ENCODE measurements at regions not wholly inside any gene's neighbourhood (a gene's known extent, or its start where the extent isn't known, plus 50 kb on each side); places are given as distances from the start of the nearest gene placed in this dataset.

DNA sequence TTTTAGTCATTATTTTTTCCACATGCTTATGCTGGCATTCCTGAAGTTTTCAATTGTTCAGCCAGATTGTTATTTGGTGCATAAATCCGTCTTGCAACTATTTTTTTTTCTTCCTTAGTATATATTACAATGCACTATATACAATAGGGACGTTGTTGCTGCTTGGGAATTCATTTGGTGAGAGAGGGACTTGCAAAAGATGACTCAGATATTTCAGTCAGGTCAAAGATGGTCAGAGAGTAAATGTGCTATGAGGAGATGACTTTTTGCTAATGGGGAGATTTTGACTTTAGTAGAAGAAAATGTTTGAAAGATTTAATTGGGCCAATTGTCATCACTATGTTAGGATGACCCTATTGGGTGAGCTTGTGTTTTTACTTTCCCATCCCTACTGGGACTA lies 348.4 kb upstream of the MTPN start:
- H3K4me1 ChIP-seq: no peaks in the 10 kb centered on the region
- H3K36me3 ChIP-seq: no peaks in the 10 kb centered on the region
- no peaks in the 10 kb centered on the region for H3K27me3 ChIP-seq
- no peaks in the 10 kb centered on the region for H3K9me3 ChIP-seq
- DNase-seq (ENCODE audit: low spot score): no peak
- TF ChIP-seq, protein P1, sequence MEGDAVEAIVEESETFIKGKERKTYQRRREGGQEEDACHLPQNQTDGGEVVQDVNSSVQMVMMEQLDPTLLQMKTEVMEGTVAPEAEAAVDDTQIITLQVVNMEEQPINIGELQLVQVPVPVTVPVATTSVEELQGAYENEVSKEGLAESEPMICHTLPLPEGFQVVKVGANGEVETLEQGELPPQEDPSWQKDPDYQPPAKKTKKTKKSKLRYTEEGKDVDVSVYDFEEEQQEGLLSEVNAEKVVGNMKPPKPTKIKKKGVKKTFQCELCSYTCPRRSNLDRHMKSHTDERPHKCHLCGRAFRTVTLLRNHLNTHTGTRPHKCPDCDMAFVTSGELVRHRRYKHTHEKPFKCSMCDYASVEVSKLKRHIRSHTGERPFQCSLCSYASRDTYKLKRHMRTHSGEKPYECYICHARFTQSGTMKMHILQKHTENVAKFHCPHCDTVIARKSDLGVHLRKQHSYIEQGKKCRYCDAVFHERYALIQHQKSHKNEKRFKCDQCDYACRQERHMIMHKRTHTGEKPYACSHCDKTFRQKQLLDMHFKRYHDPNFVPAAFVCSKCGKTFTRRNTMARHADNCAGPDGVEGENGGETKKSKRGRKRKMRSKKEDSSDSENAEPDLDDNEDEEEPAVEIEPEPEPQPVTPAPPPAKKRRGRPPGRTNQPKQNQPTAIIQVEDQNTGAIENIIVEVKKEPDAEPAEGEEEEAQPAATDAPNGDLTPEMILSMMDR (IDR thresholded peaks at IDR 0.05): no peak
- H3K4me3 ChIP-seq: no peak overlapping the region
- no peak overlapping the region for H3K27ac ChIP-seq

DNA sequence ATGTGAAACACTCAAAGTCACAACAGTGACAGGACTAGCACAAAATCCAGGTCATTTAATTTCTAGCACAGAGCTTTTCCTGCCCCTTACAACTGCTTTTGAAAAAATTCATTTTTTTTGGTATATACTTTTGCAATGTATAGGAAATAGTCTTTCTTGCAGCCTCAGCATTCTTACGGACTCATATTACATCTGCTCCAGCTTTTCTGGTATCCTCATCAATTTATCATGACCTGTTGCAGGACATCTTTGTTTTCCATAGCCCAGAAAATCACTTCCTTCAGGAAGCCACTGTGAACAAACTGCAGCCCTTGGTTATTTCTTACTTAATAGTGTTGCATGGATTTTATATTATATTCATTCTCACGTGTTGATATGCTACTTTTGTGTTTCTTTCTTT lies 347.9 kb upstream of the MTPN start:
- H3K9me3 ChIP-seq: no peaks in the 10 kb centered on the region
- DNase-seq (ENCODE audit: low spot score): no peak
- H3K4me1 ChIP-seq: no peaks in the 10 kb centered on the region
- no peak overlapping the region for H3K4me3 ChIP-seq
- TF ChIP-seq, protein P1 (IDR thresholded peaks at IDR 0.05): no peak
- no peaks in the 10 kb centered on the region for H3K27me3 ChIP-seq
- no peak overlapping the region for H3K27ac ChIP-seq
- no peaks in the 10 kb centered on the region for H3K36me3 ChIP-seq

DNA sequence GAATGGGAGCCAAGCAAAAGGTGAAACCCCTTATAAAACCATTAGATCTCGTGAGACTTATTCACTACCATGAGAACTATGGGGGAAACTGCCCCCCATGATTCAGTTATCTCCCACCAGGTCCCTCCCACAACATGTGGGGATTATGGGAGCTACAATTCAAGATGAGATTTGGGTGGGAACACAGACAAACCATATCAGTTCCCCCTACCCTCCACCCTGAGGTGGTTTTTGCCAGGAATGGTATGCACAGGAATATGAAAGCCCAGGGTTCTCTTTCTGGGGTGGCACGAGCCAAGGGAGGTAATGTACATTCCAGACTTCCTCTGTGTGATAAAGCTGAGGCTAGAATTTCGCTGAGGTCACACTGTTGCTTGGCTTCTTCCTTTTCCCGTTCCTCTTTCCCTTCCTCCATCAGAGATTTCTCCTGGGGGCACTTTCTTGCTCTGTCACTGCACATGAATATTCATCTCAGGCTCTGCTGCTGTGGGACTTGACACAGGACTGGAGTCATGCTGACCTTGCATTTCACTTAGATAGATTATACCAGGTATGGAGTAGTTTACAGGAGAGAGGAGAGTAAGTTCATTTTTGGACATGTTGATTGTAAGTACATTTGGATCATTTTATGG lies 347.0 kb upstream of the MTPN start:
- no peaks in the 10 kb centered on the region for H3K27me3 ChIP-seq
- TF ChIP-seq, protein P1 (IDR thresholded peaks at IDR 0.05): no peak
- H3K9me3 ChIP-seq: no peaks in the 10 kb centered on the region
- DNase-seq (ENCODE audit: low spot score): no peak
- no peak overlapping the region for H3K27ac ChIP-seq
- H3K4me3 ChIP-seq: no peak overlapping the region
- no peaks in the 10 kb centered on the region for H3K36me3 ChIP-seq
- no peaks in the 10 kb centered on the region for H3K4me1 ChIP-seq

DNA sequence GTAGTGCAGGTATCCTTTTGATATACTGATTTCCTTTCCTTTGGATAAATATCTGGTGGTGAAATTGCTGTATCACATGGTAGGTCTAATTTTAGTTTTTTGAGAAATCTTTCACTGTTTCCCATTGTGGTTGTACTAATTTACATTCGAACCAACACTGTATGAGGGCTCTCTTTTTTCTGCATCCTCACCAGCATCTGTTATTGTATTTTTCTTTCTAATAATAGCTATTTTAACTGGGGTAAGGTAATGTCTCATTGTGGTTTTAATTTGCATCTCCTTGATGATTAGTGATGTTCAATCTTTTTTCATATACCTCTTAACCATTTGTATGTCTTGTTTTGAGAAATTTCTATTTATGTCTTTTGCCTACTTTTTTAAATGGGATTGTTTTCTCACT lies 335.4 kb upstream of the MTPN start:
- TF ChIP-seq, protein P1 (IDR thresholded peaks at IDR 0.05): no peak
- no peak for DNase-seq (ENCODE audit: low spot score)
- no peaks in the 10 kb centered on the region for H3K36me3 ChIP-seq
- peaks cover 0 to 22% of the 10 kb centered on the region in 2 donors for H3K9me3 ChIP-seq
- H3K27ac ChIP-seq: no peak overlapping the region
- H3K4me1 ChIP-seq: no peaks in the 10 kb centered on the region
- H3K27me3 ChIP-seq: no peaks in the 10 kb centered on the region
- H3K4me3 ChIP-seq: no peak overlapping the region

DNA sequence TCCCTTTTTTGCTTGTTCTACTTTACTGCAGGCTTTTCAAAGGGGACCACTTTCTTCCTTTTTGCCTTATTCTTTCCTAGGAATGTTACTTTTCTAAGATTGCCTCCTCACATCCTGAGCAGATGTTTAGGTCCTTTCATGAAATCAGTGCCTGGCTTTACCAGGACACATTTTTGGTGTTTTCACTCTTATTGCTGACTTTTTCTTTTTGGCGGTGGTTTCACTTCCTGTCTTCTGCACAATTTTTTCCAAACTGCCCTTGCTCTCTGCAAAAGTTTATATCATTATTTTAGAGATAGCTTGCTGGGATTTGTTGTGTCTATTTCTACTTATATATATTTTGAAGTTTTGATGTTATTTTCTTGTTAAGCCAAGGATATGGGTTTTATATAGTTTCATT lies 332.2 kb upstream of the MTPN start:
- Histone ChIP-seq H3K4me3 (no peak overlapping the region), H3K27me3 (no peaks in the 10 kb centered on the region), H3K36me3 (no peaks in the 10 kb centered on the region), H3K9me3 (peaks cover 0 to 16% of the 10 kb centered on the region in 2 donors), H3K27ac (no peak overlapping the region), H3K4me1 (no peaks in the 10 kb centered on the region)
- TF ChIP-seq, protein P1 (IDR thresholded peaks at IDR 0.05): no peak
- DNase-seq (ENCODE audit: low spot score): no peak

DNA sequence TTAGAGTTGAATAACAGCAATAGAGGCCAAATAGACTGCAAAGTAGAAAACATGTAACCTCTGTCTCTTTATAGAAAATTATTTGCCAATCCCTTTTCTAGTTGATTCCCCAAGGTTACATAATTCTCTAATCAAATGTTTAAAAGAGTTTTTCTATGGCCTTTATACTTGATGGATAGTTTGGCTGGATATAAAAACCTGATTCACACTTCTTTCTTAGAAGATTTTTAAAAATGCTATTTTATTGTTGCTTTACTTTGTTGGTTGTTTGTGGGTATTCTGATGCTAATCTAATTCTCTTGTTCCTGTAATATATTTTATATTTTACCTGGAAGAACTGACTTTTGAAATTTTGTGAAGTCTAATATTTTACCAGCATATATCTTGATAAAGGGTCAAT lies 331.1 kb upstream of the MTPN start:
- TF ChIP-seq, protein P1 (IDR thresholded peaks at IDR 0.05): no peak
- H3K4me3 ChIP-seq: no peak overlapping the region

More for the DNA sequence above, 331.1 kb upstream of the MTPN start:
- no peak for DNase-seq (ENCODE audit: low spot score)
- H3K4me1 ChIP-seq: no peaks in the 10 kb centered on the region
- no peaks in the 10 kb centered on the region for H3K27me3 ChIP-seq
- H3K27ac ChIP-seq: no peak overlapping the region
- no peaks in the 10 kb centered on the region for H3K36me3 ChIP-seq
- peaks cover 0 to 16% of the 10 kb centered on the region in 2 donors for H3K9me3 ChIP-seq
